HG03378 (cell line): ENCODE measurements at regions not wholly inside any gene's neighbourhood (a gene's known extent, or its start where the extent isn't known, plus 50 kb on each side); places are given as distances from the start of the nearest gene placed in this dataset.

Source experiments
- ATAC-seq: cut with Tn5 transposase; IDR thresholded peaks from one replicate; pipeline ENCODE4 v1.9.1; 2021; ENCODE audit warnings: mild to moderate bottlenecking, moderate library complexity; ENCODE audit not compliant: unreplicated experiment

DNA sequence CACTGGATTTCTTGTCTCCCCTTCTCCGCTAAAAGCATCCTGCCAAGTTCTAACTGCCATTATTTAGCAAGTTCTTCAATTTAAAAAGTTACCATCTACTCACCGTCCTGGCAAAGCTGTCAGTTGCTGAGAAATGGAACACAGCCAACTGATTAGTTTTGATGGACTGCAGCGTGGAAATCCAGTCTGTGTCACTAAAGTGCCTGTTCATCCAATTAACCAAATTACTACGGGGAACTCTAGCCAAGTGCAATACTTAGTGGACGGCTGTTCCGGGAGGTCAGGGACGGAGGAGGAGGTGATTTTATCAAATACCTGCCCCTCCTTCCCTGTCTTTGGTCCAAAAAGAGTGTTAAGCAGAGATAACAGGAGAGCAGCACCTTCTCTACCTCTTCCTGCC, 260.7 kb downstream of the MAF start:
- no peak for ATAC-seq

DNA sequence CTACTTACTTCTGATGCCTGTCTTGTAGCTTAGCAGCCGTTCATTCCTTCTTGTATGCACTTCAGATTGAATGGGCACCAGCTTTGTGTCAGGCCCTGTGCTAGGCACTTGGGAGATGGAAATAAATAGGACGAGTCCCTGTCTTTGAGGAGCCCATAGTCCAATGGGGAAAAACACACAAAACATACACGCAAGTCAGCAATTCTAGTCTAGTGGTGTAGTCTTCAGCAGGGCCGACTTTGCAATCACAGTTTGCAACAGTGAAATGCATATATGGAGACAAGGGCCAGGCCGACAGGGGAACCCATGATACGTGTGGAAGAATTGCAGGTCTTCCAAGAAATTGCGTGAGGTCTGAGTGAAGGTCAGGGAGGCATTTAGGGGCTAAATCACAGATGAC, 262.6 kb downstream of the MAF start:
- no peak for ATAC-seq

DNA sequence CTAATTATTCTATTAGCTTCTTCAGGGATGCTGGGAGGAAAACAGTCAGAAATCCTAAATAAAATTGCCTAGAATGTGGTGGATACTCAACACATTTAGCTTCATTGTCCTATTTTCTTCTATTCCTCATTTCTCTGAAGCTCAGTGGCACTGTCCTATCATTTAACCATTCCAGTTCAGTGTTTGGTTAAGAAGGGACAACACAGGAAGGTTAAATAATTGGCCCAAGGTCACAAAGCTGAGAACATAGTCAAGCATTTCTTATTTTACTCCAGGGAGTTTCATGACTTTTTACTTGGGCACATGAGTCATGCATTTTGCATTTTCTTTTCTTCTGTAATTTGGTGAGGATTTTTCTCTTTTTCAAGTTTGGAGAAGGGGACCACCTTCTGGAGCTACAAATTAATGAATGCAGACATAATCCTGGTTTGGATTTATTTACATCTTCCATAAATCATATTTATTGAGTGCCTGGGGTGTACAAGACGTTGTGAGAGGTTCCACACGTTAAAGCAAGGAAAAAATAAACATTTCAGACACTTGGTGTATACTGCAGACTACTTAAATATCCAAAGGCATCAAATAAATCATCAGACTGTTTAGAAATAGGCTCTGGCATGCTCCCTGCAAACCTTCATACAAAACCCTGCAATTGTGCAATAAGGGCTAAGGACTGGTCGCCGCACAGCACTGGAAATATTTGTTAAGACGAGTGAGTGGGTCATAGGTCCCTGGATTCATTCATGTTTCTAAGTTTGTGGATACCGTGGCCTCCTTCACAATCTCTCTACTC, 263.9 kb downstream of the MAF start:
- no peak for ATAC-seq

DNA sequence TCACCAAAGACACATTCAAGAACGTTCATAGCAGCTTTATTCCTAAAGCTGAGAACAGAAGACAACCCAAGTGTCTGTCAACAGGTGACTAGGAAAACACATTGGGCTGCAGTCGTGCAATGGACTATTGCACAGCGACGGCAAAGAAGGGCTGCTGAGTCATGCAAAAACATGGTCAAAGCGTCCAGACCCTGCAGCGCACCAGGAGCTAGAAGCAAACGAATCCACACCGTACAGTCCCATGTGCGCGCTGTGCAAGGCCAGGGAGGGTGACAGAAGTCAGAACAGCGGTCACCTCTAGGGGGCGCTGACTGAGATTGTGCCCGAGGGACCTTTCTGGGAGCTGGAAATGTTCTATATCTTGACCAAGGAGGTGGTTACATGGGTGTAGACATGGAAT, 266.4 kb downstream of the MAF start:
- ATAC-seq, result no peak

DNA sequence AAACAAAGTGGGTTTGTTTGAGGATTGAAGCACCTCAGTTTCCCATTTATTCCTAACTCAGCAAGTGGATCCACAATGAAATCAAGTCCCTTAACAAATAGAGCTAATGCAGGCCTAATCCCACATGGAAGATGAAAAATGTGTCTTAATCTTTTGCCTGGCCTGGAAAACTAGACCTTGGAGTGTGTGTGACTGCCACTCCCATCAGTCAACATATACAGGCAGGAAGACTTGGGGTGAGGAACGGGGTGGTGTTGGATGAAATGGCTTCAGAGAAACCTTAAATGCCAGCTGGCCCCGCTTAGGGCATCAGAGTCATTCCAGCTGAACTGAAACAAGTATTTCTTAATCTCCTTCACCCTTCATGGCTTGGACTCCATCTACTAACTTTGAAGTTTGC, 269.5 kb downstream of the MAF start:
- ATAC-seq, result no peak

DNA sequence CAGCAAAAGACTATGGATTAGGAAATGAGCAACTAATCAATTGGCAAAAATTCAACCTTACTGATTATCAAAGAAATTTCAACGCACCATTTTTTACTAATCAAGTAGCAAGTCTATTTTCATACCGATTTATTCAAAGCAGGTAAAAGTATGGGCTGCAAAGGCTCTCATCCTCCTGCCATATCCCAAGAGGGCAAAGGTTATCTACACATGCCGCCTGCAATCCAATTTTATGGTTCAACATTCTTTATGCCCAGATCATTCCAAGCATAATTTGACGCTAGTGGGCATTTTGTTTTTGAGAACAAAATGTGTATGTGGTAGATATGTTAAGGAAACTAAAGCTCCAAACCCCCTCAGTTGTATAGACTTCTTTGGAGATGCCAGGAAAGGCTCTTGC, 270.6 kb downstream of the MAF start:
- ATAC-seq, result no peak

DNA sequence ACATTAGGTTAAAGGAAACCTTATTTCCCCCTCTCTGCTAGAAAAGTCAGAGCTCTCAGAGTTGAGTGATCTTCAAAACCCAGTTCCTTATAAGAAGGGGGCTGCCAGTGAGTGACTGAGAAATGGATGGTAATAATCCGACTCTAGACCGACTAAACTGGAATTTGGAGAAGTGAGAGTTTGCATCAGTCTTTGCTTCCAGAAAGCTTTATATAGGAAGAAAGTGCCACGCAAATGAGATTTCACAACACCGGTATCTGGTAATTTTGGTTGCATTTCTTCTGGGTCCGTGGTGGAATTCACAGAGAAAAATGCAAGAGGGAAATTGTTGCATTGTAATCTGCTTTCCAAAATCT, 271.4 kb downstream of the MAF start:
- no peak for ATAC-seq

DNA sequence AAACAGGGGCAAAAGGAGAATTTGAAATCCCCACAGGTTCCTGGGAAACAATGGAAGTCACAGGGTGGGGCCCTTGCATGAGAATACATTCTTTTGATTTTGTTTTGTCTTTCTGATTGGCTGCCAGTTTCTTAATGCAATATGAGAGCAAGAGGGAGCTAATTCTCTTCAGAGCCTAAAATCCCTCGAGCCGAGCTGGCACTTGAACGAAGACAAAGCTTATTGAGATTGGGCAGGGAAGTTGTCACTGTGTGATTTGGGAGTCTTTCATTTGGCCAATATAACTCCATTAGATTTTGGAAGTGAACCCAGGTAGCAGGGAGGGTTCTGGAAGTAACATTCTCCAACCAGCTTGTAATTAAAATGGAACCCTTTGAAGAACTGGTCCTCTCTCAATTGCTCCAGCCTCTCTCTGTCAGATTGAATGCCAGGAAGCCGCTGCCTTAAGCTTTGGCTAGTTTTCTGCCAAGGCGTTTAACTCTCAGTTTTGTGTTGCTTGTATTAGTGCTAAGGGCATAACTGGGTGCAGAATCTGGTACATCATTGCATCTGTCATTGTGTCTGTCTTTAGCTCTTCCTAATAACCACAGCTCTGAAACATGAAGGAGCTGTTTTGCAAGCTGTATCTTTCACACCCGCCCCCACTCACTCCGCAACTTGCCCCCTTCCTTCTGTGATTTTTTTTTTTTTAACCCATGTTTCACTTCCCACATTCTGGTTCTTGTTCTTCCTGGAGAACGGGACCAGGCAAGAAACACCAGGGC, 272.0 kb downstream of the MAF start:
- no peak for ATAC-seq

DNA sequence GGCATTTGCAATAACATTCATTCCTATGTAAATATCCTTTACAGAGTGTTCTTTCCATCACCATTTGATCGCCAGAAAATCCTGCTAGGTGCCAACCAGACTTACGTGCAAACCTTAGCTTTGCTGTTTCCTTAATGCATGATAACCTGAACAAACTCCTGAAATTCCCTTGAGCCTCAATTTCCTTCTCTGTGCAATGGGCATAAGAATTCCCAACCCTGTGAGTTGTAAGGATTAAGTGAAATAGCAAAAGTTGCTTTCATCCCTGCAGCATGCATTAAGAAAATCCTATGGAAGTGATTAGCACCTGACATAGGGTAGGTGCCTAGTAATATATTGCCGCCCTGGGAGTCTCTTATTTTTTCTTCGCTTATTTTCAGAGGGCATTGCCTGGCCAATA, 272.7 kb downstream of the MAF start:
- no peak for ATAC-seq

DNA sequence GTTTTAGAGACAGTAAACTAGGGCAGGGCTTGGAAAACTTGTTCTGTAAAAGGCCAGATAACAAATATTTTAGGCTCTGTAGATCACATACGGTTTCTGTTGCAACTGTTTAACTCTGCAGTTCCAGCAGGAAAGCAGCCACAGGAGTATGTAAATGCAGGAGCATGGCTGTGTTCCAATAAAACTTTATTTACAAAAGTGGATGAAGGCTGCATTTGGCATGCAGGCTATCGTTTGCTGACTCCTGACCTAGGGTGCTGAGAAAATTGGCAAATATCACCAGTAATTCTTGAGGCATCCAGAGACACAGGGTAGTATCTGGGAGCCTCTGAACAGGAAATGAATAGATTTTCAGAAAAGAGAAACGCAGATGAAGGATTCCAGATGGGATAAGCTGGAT, 274.0 kb downstream of the MAF start:
- ATAC-seq, result no peak

DNA sequence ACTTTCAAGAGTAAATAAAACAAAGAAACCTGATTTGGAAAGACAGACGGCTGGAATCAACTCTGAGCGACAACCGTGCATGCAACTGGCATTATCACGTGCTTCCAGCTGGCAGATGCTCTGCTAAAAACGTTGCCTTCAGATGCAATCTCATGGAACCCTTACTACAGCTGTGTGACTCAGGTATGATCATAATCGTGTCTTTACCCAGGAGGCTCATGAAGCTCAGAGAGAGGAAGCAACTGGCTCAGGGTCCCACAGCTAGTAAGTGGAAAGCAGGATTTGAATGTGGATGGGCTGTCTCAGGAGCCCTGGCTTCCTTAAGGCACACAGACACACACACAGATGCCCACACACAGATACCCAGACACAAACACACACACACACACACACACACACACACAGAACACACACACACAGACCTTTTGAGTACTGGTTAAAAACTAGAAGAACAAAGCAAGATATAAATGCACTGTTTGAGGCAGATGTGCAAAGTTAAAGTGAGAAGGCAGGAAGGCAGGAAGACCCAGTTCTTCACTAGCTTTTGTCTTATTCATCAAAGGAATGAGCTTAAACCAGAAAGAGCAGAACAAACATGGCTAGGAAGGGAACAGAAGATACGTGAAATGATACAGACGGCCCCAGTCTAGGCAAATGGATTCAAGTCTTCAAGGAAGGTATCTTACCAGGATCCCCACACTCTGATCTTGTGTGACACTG, 275.2 kb downstream of the MAF start:
- no peak for ATAC-seq

DNA sequence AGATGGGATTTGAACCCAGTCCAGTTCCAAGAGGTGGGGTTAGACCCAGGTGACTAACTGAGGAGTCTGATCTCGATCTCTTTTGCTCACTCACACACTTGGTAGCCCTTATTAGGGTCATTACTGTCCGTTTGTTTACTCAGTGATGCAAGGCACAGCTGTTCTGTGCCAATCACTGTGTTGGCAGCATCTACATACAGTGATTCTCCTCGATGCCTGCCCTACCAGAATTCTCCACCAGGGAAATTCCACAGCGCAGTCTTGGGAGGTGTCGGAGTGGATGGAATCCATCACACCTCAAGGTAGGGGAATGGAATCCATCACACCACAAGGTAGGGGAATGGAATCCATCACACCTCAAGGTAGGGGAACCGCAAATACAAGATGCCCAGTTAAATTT, 279.6 kb downstream of the MAF start:
- no peak for ATAC-seq

DNA sequence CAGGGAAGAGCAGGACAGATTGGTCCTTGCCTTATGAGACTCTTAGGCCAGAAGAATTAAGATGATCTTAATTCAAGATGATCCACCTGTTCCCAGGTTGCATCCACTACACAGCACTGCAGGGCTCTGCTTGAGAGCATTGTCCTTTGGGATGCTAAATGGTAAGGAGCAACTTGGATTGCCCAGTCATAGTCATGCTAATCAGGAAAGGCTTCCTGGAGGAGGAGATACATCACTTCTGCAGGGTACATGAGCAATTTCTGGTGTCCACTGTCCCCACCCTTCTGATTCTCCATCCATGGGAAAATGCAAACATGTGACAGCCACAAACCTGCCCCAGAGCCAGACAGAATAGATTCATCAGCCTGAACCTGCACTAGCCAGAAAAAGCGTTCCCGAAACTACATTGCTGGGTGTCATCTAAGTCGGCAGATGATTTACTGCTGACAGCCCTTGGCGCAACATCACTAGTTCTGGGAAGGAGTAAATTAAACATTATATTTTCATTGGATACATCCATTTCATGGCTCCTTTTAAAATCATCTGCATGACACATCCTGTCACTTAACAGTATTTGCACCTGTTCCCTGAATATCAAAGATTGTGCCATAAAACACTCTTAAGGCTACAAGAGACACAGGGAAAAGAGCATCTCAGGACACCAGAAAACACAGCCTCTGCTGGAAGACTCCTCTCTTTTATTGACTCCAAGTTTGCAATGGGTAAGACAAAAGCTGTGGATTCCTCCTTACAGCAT, 282.2 kb downstream of the MAF start:
- no peak for ATAC-seq

DNA sequence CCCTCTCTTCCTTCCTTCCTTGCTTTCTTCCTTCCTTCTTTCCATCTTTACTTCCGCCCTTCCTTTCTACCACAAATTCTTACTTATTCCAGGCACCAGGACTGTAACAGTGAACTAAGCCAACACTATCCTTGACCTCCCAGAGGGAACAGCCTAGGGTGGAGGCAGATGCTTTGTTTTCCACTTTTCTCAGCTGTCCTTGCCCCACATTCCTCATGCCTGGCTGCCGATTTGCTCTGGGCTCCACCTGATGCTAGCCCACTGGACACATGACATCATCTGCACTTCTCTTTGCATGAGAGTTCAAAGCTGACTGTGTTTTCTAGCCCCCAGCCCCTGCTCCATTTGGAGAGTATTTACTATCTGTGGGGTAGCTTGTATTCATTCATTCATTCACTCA, 283.0 kb downstream of the MAF start:
- ATAC-seq, result no peak

DNA sequence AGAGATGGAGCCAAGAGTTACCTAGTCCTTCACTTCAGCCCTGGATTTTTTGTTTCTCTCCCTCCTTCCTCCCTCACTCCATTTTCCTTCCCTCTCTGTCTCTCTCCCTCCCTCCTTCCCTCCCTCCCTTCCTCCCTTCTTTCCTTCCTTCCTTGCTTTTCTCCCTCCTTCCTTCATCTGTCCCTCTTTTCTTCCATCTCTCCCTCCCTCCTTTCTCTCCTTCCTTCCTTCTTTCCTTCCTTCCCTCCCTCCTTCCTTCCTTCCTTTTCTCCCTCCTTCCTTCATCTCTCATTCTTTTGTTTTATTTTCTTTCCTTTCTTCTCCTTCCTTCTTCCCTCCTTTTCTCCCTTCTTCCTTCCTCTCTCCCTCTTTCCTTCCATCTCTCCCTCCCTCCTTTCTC, 283.5 kb downstream of the MAF start:
- no peak for ATAC-seq

DNA sequence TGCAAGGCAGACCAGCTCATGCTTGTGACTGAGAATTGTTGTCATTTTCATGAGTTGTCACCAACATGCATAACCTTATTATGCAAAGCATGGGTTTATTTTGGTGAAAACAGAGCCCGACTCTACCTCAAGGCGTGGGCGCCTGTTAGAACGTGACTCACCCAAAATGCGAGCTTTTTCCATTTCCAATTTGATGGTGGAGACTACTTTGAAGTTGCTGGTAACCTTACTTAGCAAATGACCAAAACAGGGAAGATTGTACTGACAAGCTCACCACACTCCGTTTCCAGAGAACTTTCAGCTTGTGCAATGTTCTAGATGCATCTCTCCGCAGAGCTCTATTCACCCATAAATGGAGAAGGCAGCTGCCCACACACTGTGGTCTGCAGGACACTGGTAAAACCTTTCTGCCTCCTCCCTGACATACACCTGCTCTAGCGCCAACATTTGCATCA, 284.5 kb downstream of the MAF start:
- ATAC-seq, result peak; percentile 86

DNA sequence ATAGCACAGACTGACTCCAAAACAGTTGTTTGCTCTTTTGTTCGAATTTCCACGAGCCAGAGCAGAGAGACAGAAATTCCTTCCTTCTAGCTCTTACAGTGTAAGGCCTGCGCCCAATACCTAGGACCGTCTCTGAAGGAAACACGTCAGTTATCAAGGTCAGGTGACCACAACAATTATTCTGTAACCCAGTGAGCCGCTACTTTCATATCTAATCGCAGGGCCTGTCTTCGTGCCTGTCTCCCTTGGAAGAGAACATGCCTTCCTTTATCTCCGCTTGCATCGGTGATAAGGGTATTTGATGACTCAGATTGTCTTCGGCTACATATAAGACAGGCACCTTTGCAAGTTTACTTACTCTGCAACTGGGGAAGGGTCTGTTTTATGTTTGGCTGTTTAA, 288.0 kb downstream of the MAF start:
- no peak for ATAC-seq

DNA sequence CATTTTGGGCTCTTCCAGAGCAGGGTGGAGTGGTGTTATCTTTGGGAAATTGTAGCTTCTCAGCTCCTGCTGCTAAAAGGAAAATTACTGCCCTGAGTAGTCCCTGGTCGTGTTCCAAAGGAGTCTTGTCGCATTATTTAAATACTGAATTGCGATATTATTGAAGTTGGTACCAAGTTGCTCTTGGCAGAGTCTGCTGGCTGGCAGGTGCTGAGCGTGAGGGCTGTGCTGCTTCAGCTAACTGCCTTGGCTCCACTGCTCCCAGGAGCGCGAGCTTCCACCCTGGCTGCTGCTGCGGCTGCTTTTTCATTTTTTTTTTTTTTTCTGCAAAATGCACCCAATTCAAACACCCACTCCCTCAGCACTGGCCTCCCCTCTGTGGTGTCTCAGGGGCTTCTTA, 289.8 kb downstream of the MAF start:
- no peak for ATAC-seq

DNA sequence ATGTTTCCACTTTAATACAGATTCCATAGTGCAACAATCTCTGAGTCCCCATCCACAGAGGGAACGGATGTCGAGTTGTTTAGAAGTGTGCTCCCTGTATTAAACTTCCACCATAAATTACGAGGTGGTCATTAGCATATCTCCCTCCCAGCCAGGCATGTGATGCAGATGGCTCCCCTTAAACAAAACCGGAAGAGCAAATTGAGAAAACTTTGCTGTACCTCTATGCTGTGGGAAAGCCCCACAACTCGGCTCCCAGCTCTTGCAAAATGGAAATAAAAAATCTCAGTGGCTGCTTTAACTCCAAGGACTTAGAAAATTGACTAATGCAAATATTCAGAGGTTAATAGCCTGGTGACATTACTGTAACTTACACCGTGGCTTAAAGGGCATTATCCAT, 290.9 kb downstream of the MAF start:
- no peak for ATAC-seq

DNA sequence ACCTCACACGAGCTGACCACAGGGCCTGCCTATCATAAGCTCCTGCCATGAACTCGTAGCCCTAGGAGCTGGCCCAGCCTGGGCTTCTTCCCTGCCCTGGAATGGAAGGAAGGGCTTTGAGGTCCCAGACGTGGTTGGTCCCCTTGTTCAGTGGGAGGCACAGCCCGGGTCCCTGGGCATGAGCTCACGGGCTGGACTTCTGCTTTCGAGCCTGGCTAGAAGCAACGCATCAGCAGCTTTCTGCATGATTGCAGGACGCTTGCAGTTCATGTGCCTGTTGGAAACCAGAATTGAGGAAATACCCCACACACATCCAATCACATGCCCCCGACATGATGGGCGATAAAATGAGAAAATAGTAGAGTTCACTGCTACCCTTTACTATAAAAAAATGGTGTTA, 293.3 kb downstream of the MAF start:
- no peak for ATAC-seq

DNA sequence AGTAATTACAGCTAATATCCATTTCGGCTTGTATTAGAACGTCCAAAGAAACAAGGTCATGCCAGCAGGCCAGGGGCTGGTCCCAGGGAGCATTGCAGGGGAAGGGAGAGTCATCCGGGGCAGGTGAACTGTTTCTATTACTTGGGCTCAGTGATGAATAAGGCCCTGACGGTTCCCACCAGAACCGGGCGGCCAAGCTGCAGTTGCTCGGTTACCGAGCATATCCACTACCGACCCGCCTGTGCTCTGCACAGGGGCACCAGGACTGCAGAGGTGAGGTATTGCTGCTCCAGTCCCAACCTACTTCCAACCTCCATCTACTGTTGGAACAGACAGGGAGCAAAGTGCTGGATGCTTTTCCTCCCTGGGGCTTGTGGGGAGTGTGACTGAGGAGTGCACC, 295.5 kb downstream of the MAF start:
- ATAC-seq, result no peak
